Body of pancreas (tissue), 4 donors: ENCODE measurements at regions not wholly inside any gene's neighbourhood (a gene's known extent, or its start where the extent isn't known, plus 50 kb on each side); places are given as distances from the start of the nearest gene placed in this dataset.

Experiments
- ATAC-seq: fragments of 150-250 bp; one replicate; pipeline ENCODE4 v1.9.1; 2016
- DNase-seq, 4 donors: peaks; one replicate each; pipeline ENCODE4 v3.0.0-alpha.2; 2019
- H3K27ac ChIP-seq, 4 donors: fragments of 200-600 bp; sonication (generic); 1 replicate in 3 of 4; 2 replicates in 1 of 4; pipeline versions ENCODE4 v1.5.1 to v1.6.1; 2016 to 2019; ENCODE audit warnings: mild to moderate bottlenecking in 1 of 4, mixed read lengths in 1 of 4, moderate library complexity in 1 of 4
- H3K27me3 ChIP-seq, 2 donors: fragments of 200-600 bp; sonication (generic); one replicate each; pipeline ENCODE4 v1.6.0; 2016; ENCODE audit warnings: mild to moderate bottlenecking in 1 of 2
- H3K36me3 ChIP-seq, 2 donors: fragments of 200-600 bp; sonication (generic); replicated peaks in 1 of 2; 2 replicates each; pipeline ENCODE4 v1.5.1; 2016; ENCODE audit warnings: low read depth in 2 of 2; ENCODE audit not compliant: insufficient read depth in 1 of 2
- H3K4me1 ChIP-seq: fragments of 200-600 bp; sonication (generic); one replicate; pipeline ENCODE4 v1.6.0; 2016
- H3K4me3 ChIP-seq, 2 donors: fragments of 200-600 bp; sonication (generic); 1 replicate in 1 of 2; 2 replicates in 1 of 2; pipeline ENCODE4 v1.5.1; 2016 to 2019
- H3K9me3 ChIP-seq, 3 donors: fragments of 200-600 bp; sonication (generic); 1 replicate in 2 of 3; 2 replicates in 1 of 3; pipeline ENCODE4 v1.5.1; 2016
- CTCF ChIP-seq, 7 experiments: fragments of 450-650 bp in 4 of 7; fragments of 200-600 bp in 3 of 7; sonication (generic) in 3 of 7; IDR thresholded peaks; one replicate each; pipeline ENCODE4 v1.5.1; 2016 to 2019; ENCODE audit warnings: antibody characterized with exemption in 7 of 7
- POLR2A ChIP-seq, 3 donors: fragments of 450-650 bp; IDR thresholded peaks; one replicate each; pipeline ENCODE4 v1.6.1; 2016; ENCODE audit warnings: antibody characterized with exemption in 3 of 3, mild to moderate bottlenecking in 2 of 3
- WGBS, 2 donors: methylation state at CpG; one replicate each; pipeline ENCODE4 v1.1.5; 2017; 5-methylcytosine and 5-hydroxymethylcytosine counted together
- intact Hi-C: fragments of 100-400 bp; cut with DNase I; formaldehyde crosslinking; loops from one replicate; pipeline ENCODE4 v1.15.1; 2023

GRCh38 chr11:82462608-82463242 is 270.9 kb downstream of the FAM181B start:
- Histone ChIP-seq H3K4me3 (no peak overlapping the region), H3K27me3 (no peaks in the 10 kb centered on the region), H3K9me3 (no peaks in the 10 kb centered on the region), H3K27ac (no peak overlapping the region), H3K36me3 (no peaks in the 10 kb centered on the region), H3K4me1 (no peaks in the 10 kb centered on the region)
- DNase-seq (no peak), ATAC-seq (no peak)
- WGBS, 2 donors = 58 to 79% methylated on average over 4 of the region's 4 CpGs
- intact Hi-C loops = no loop called here
- TF ChIP-seq CTCF (IDR thresholded peaks at IDR 0.05) (no peak), POLR2A (IDR thresholded peaks at IDR 0.05) (no peak)

- H3K27me3 ChIP-seq = no peaks in the 10 kb centered on the region
- no peak overlapping the region for H3K4me3 ChIP-seq
- intact Hi-C loops = no loop called here
- whole genome bisulfite sequencing, 2 donors = 15 to 21% methylated on average over 4 of the region's 4 CpGs
- H3K36me3 ChIP-seq = no peaks in the 10 kb centered on the region
- no peak for DNase-seq
- no peak overlapping the region for H3K27ac ChIP-seq
- H3K9me3 ChIP-seq = no peaks in the 10 kb centered on the region
- H3K4me1 ChIP-seq = no peaks in the 10 kb centered on the region
- ATAC-seq = no peak
- TF ChIP-seq CTCF (IDR thresholded peaks at IDR 0.05) = no peak
Observed at GRCh38 chr11:82458761-82459160, 274.9 kb downstream of the FAM181B start.

- H3K36me3 ChIP-seq = no peaks in the 10 kb centered on the region
- no peaks in the 10 kb centered on the region for H3K4me1 ChIP-seq
- H3K27ac ChIP-seq = no peak overlapping the region
- WGBS, 2 donors = 45 to 50% methylated on average over 1 of the region's 1 CpG
- no peak for TF ChIP-seq CTCF (IDR thresholded peaks at IDR 0.05)
- TF ChIP-seq POLR2A (IDR thresholded peaks at IDR 0.05) = no peak
- H3K4me3 ChIP-seq = no peak overlapping the region
- H3K27me3 ChIP-seq = no peaks in the 10 kb centered on the region
- ATAC-seq = no peak
- H3K9me3 ChIP-seq = no peaks in the 10 kb centered on the region
- no peak for DNase-seq
- intact Hi-C loops = no loop called here
Observed at GRCh38 chr11:82458147-82458546, 275.5 kb downstream of the FAM181B start.

- Histone ChIP-seq H3K36me3 (no peaks in the 10 kb centered on the region), H3K4me3 (no peak overlapping the region), H3K27me3 (no peaks in the 10 kb centered on the region), H3K9me3 (no peaks in the 10 kb centered on the region), H3K27ac (no peak overlapping the region), H3K4me1 (no peaks in the 10 kb centered on the region)
- TF ChIP-seq POLR2A (IDR thresholded peaks at IDR 0.05) (no peak), CTCF (IDR thresholded peaks at IDR 0.05) (no peak)
- intact Hi-C loops = no loop called here
- ATAC-seq (no peak), DNase-seq (no peak)
Observed at GRCh38 chr11:82450996-82451395, 282.7 kb downstream of the FAM181B start.

- H3K36me3 ChIP-seq = no peaks in the 10 kb centered on the region
- TF ChIP-seq CTCF (IDR thresholded peaks at IDR 0.05) (no peak), POLR2A (IDR thresholded peaks at IDR 0.05) (no peak)
- no peak overlapping the region for H3K4me3 ChIP-seq
- H3K9me3 ChIP-seq = no peaks in the 10 kb centered on the region
- no peak for ATAC-seq
- intact Hi-C loops = no loop called here
- DNase-seq = no peak
- H3K27ac ChIP-seq = no peak overlapping the region
- no peaks in the 10 kb centered on the region for H3K4me1 ChIP-seq
- no peaks in the 10 kb centered on the region for H3K27me3 ChIP-seq
Observed at GRCh38 chr11:82406611-82407010, 327.1 kb downstream of the FAM181B start.
